K562 (cell line): ENCODE measurements at regions not wholly inside any gene's neighbourhood (a gene's known extent, or its start where the extent isn't known, plus 50 kb on each side); places are given as distances from the start of the nearest gene placed in this dataset.

ENCODE experiments used
- CBFA2T2 ChIP-seq: fragments of 450-650 bp; conservative IDR thresholded peaks from 2 replicates; pipeline ENCODE4 v1.6.1; 2017; ENCODE audit warnings: mild to moderate bottlenecking
- CBFA2T3 ChIP-seq: fragments of 450-650 bp; IDR thresholded peaks from 2 replicates; pipeline ENCODE4 v1.6.1; 2017
- CBX2 ChIP-seq: fragments of 200-600 bp; sonication (generic); IDR thresholded peaks from one replicate; pipeline ENCODE4 v1.6.1; 2012; ENCODE audit warnings: mild to moderate bottlenecking, low read length, inconsistent platforms; ENCODE audit not compliant: insufficient read depth, poor library complexity, severe bottlenecking
- CCNT2 ChIP-seq: IDR thresholded peaks from 2 replicates; pipeline ENCODE4 v1.6.1; 2011; ENCODE audit warnings: borderline replicate concordance, low read depth, mild to moderate bottlenecking, moderate library complexity, mixed read lengths, low read length; ENCODE audit not compliant: insufficient read length; ENCODE audit errors: extremely low read depth
- CHD2 ChIP-seq: IDR thresholded peaks from 2 replicates; pipeline ENCODE4 v1.6.1; 2011; ENCODE audit warnings: low read depth, low read length
- CSDE1 ChIP-seq, 2 experiments: fragments of 450-650 bp; IDR thresholded peaks; 2 replicates each; pipeline ENCODE4 v1.6.1; 2016; ENCODE audit warnings: mild to moderate bottlenecking in 1 of 2
- EHMT2 ChIP-seq: fragments of 450-650 bp; IDR thresholded peaks from 2 replicates; pipeline ENCODE4 v1.6.1; 2018; ENCODE audit warnings: antibody characterized with exemption
- FOXK2 ChIP-seq, 2 experiments: fragments of 450-650 bp; IDR thresholded peaks in 1 of 2; conservative IDR thresholded peaks in 1 of 2; 2 replicates each; pipeline ENCODE4 v1.6.1; 2016; ENCODE audit warnings: low read depth in 2 of 2, mild to moderate bottlenecking in 1 of 2
- IRF2 ChIP-seq: sonication (generic); formaldehyde crosslinking; IDR thresholded peaks from 2 replicates; pipeline ENCODE4 v1.8.1; 2022; ENCODE audit warnings: mild to moderate bottlenecking, missing genetic modification reagents
- KAT2B ChIP-seq: IDR thresholded peaks from one replicate; pipeline ENCODE4 v1.6.1; 2012; ENCODE audit warnings: low read depth, mild to moderate bottlenecking, control low read depth, inconsistent platforms, low read length, moderate library complexity
- KDM2B ChIP-seq: fragments of 250-450 bp; sonication (Bioruptor Pico); IDR thresholded peaks from 2 replicates; pipeline ENCODE4 v1.8.0; 2021; ENCODE audit warnings: mild to moderate bottlenecking, moderate library complexity
- KDM5B ChIP-seq: fragments of 200-600 bp; sonication (generic); IDR thresholded peaks from 2 replicates; pipeline ENCODE4 v1.6.1; 2012; ENCODE audit warnings: low read depth, mild to moderate bottlenecking, moderate library complexity, low read length, control low read depth, inconsistent platforms; ENCODE audit not compliant: insufficient replicate concordance
- POLR2A ChIP-seq: fragments of 450-650 bp; conservative IDR thresholded peaks from 2 replicates; pipeline ENCODE4 v1.6.1; 2016
- PREB ChIP-seq: sonication (generic); formaldehyde crosslinking; IDR thresholded peaks from 2 replicates; pipeline ENCODE4 v1.8.1; 2023; ENCODE audit warnings: mild to moderate bottlenecking, missing genetic modification reagents
- PURB ChIP-seq: sonication (generic); formaldehyde crosslinking; IDR thresholded peaks from 2 replicates; pipeline ENCODE4 v1.9.0; 2021; ENCODE audit warnings: low read depth, mild to moderate bottlenecking, missing genetic modification reagents
- PYGO2 ChIP-seq: fragments of 450-650 bp; IDR thresholded peaks from 2 replicates; pipeline ENCODE4 v1.6.1; 2016; ENCODE audit warnings: mild to moderate bottlenecking, missing genetic modification characterization, moderate library complexity, missing compliant biosample characterization
- SP2 ChIP-seq: IDR thresholded peaks from 2 replicates; pipeline ENCODE4 v1.6.1; 2011; ENCODE audit warnings: mild to moderate bottlenecking, low read depth, low read length, moderate library complexity; ENCODE audit not compliant: poor library complexity, severe bottlenecking; ENCODE audit errors: extremely low read depth
- THRB ChIP-seq: fragments of 450-650 bp; formaldehyde crosslinking; conservative IDR thresholded peaks from 2 replicates; pipeline ENCODE4 v1.4.0; 2022; ENCODE audit warnings: mild to moderate bottlenecking, missing genetic modification characterization
- USF2 ChIP-seq: sonication (generic); formaldehyde crosslinking; IDR thresholded peaks from 2 replicates; pipeline ENCODE4 v1.5.0; 2020; ENCODE audit warnings: missing genetic modification reagents
- ZBTB34 ChIP-seq: fragments of 250-450 bp; sonication (Bioruptor Pico); IDR thresholded peaks from 2 replicates; pipeline ENCODE4 v1.8.0; 2021; ENCODE audit warnings: mild to moderate bottlenecking, moderate library complexity
- ZBTB7A ChIP-seq: IDR thresholded peaks from 2 replicates; pipeline ENCODE4 v1.6.1; 2011; ENCODE audit warnings: low read depth, mild to moderate bottlenecking, low read length, moderate library complexity, borderline replicate concordance; ENCODE audit not compliant: control insufficient read depth
- ZNF143 ChIP-seq: sonication (generic); formaldehyde crosslinking; IDR thresholded peaks from 2 replicates; pipeline ENCODE4 v1.9.0; 2022; ENCODE audit warnings: mild to moderate bottlenecking, missing genetic modification reagents
- ZNF324 ChIP-seq: fragments of 250-450 bp; sonication (Bioruptor Pico); IDR thresholded peaks from 2 replicates; pipeline ENCODE4 v1.4.0; 2020; ENCODE audit warnings: mild to moderate bottlenecking
- ZNF431 ChIP-seq: sonication (generic); formaldehyde crosslinking; IDR thresholded peaks from 2 replicates; pipeline ENCODE4 v1.8.0; 2022; ENCODE audit warnings: mild to moderate bottlenecking, missing genetic modification reagents
- ZNF583 ChIP-seq: fragments of 250-450 bp; sonication (Bioruptor Pico); IDR thresholded peaks from 2 replicates; pipeline ENCODE4 v1.4.0; 2020

GRCh38 chr7:140275069-140275965 lies 98.5 kb upstream of the KDM7A start (continued):
- TF ChIP-seq CBX2 (no peak), PYGO2 (tag) (no peak), FOXK2 (conservative IDR thresholded peaks at IDR 0.05 in 1 of 2, IDR thresholded peaks at IDR 0.05 in 1 of 2; ENCODE audit: low read depth in 2 of 2) (peak; percentile 97 to 98), SP2 (no peak), CBFA2T2 (peak; percentile 76), ZNF324 (CRISPR knock-in tag) (no peak), PURB (CRISPR knock-in tag) (no peak), CBFA2T3 (peak; percentile 89), KDM2B (CRISPR knock-in tag) (0 out of 2 replicates have a peak, but pooled peaks have one; percentile 64), ZBTB7A (no peak), ZNF431 (CRISPR knock-in tag) (no peak), CHD2 (no peak), IRF2 (CRISPR knock-in tag) (no peak), PREB (CRISPR knock-in tag) (no peak), CSDE1 (IDR thresholded peaks at IDR 0.05) (no peak), KDM5B (no peak), ZNF143 (CRISPR knock-in tag) (no peak), EHMT2 (no peak), KAT2B (no peak), POLR2A (no peak), THRB (CRISPR knock-in tag) (no peak), CCNT2 (no peak), USF2 (no peak), ZBTB34 (CRISPR knock-in tag) (no peak), ZNF583 (CRISPR knock-in tag) (no peak)
